Neural cell (in vitro differentiated cells): ENCODE measurements at regions not wholly inside any gene's neighbourhood (a gene's known extent, or its start where the extent isn't known, plus 50 kb on each side); places are given as distances from the start of the nearest gene placed in this dataset.
A peak's percentile ranks its signal among the peaks of the same experiment; 100 is the strongest.

Experiments used
- H2AFZ ChIP-seq: fragments of 200-600, 300-800 bp; sonication (generic), shearing (Covaris generic); 2 replicates; pipeline ENCODE4 v1.6.0; 2014; ENCODE audit warnings: low read depth, mild to moderate bottlenecking, antibody characterized with exemption, low read length, moderate library complexity
- H3F3A ChIP-seq: fragments of 200-600 bp; shearing (Covaris generic); 2 replicates; pipeline ENCODE4 v1.6.1; 2016; ENCODE audit warnings: mild to moderate bottlenecking, moderate library complexity, mixed read lengths, antibody characterized with exemption, low read length; ENCODE audit not compliant: insufficient read depth, poor library complexity, severe bottlenecking
- H3K27ac ChIP-seq: fragments of 200-600, 300-800 bp; sonication (generic), shearing (Covaris generic); 2 replicates; pipeline ENCODE4 v1.5.1; 2014; ENCODE audit warnings: mild to moderate bottlenecking, low read length, moderate library complexity
- H3K27me3 ChIP-seq: fragments of 300-800, 200-600 bp; sonication (generic), shearing (Covaris generic); 2 replicates; pipeline ENCODE4 v1.6.0; 2014; ENCODE audit warnings: mild to moderate bottlenecking, low read depth, low read length, moderate library complexity; ENCODE audit not compliant: insufficient read depth
- H3K36me3 ChIP-seq: fragments of 300-800, 200-600 bp; sonication (generic), shearing (Covaris generic); 2 replicates; pipeline ENCODE4 v1.5.1; 2014; ENCODE audit warnings: mild to moderate bottlenecking, antibody characterized with exemption, low read length, moderate library complexity; ENCODE audit not compliant: insufficient read depth
- H3K4me2 ChIP-seq: fragments of 300-800, 200-600 bp; sonication (generic), shearing (Covaris generic); 2 replicates; pipeline ENCODE4 v1.6.0; 2014; ENCODE audit warnings: mild to moderate bottlenecking, low read length
- H3K4me3 ChIP-seq: fragments of 300-800, 200-600 bp; sonication (generic), shearing (Covaris generic); 2 replicates; pipeline ENCODE4 v1.5.1; 2014; ENCODE audit warnings: mild to moderate bottlenecking, low read length, moderate library complexity
- H3K79me2 ChIP-seq: fragments of 200-600 bp; shearing (Covaris generic); replicated peaks from 2 replicates; pipeline ENCODE4 v1.6.0; 2014; ENCODE audit warnings: mild to moderate bottlenecking, low read length, moderate library complexity; ENCODE audit not compliant: insufficient read depth
- H3K9ac ChIP-seq: fragments of 300-800, 200-600 bp; sonication (generic), shearing (Covaris generic); 2 replicates; pipeline ENCODE4 v1.6.1; 2016; ENCODE audit warnings: mild to moderate bottlenecking, low read length, mixed read lengths
- H3K9me2 ChIP-seq: fragments of 200-600 bp; shearing (Covaris generic); 2 replicates; pipeline ENCODE4 v1.6.1; 2016; ENCODE audit warnings: mild to moderate bottlenecking, low read length, mixed read lengths; ENCODE audit not compliant: insufficient read depth
- H3K9me3 ChIP-seq: fragments of 200-600, 300-800 bp; sonication (generic), shearing (Covaris generic); 2 replicates; pipeline ENCODE4 v1.6.1; 2016; ENCODE audit warnings: mild to moderate bottlenecking, mixed run types, low read length, moderate library complexity, mixed read lengths
- H4K20me1 ChIP-seq: fragments of 200-600 bp; shearing (Covaris generic); 2 replicates; pipeline ENCODE4 v1.6.1; 2016; ENCODE audit warnings: mild to moderate bottlenecking, mixed run types; ENCODE audit not compliant: insufficient read depth
- EP300 ChIP-seq: fragments of 450-650 bp; conservative IDR thresholded peaks from 2 replicates; pipeline ENCODE4 v1.6.1; 2014; ENCODE audit warnings: antibody characterized with exemption, mild to moderate bottlenecking, moderate library complexity; ENCODE audit not compliant: poor library complexity, severe bottlenecking
- EZH2 ChIP-seq: fragments of 200-600, 300-800 bp; shearing (Covaris generic), sonication (generic); IDR thresholded peaks from 2 replicates; pipeline ENCODE4 v1.6.1; 2014; ENCODE audit warnings: antibody characterized with exemption, low read length, borderline replicate concordance, mild to moderate bottlenecking; ENCODE audit not compliant: insufficient read depth, poor library complexity, severe bottlenecking
- MXI1 ChIP-seq: fragments of 450-650 bp; conservative IDR thresholded peaks from 2 replicates; pipeline ENCODE4 v1.6.1; 2014; ENCODE audit warnings: antibody characterized with exemption, mild to moderate bottlenecking; ENCODE audit not compliant: poor library complexity, severe bottlenecking
- POLR2AphosphoS5 ChIP-seq: IDR thresholded peaks from 2 replicates; pipeline ENCODE4 v1.6.1; 2012
- RAD21 ChIP-seq: fragments of 450-650 bp; conservative IDR thresholded peaks from 2 replicates; pipeline ENCODE4 v1.6.1; 2014; ENCODE audit warnings: antibody characterized with exemption, mild to moderate bottlenecking, moderate library complexity
- SMC3 ChIP-seq: fragments of 450-650 bp; conservative IDR thresholded peaks from 2 replicates; pipeline ENCODE4 v1.6.1; 2014; ENCODE audit warnings: antibody characterized with exemption, mild to moderate bottlenecking, moderate library complexity; ENCODE audit not compliant: poor library complexity
- TAF1 ChIP-seq: IDR thresholded peaks from 2 replicates; pipeline ENCODE4 v1.6.1; 2012; ENCODE audit warnings: low read depth
- TF ChIP-seq, protein P1 (sequence below): fragments of 450-650 bp; IDR thresholded peaks from 2 replicates; pipeline ENCODE4 v1.5.1; 2014; ENCODE audit warnings: antibody characterized with exemption, mild to moderate bottlenecking, moderate library complexity; ENCODE audit not compliant: poor library complexity, severe bottlenecking
- TF ChIP-seq, protein P2 (sequence below): IDR thresholded peaks from 2 replicates; pipeline ENCODE4 v1.6.1; 2012; ENCODE audit warnings: borderline replicate concordance

DNA sequence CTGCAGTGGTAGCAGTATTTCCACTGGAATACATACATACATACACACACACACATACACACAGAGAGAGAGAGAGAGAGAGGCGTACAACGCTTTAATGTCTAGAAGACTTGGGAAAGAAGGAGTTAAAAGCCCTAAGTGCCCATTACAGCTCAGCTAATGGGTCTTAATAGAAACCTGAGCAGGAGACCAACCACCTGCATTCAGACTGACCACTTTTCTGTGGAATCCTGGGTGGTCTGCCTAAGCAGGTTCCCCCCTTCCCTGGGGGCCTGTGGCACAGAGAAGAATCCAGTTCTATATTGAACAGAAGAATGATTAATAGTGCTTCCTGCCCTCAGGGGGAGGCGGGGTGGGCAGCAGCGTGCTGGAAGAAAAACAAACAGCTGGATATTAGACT is 312.4 kb upstream of the PRKD1 start:
- peaks cover 21% of the 10 kb centered on the region for H3F3A ChIP-seq
- no peaks in the 10 kb centered on the region for H4K20me1 ChIP-seq
- H3K27me3 ChIP-seq, result no peaks in the 10 kb centered on the region
- no peaks in the 10 kb centered on the region for H3K9me2 ChIP-seq
- no peaks in the 10 kb centered on the region for H3K79me2 ChIP-seq
- no peaks in the 10 kb centered on the region for H3K9me3 ChIP-seq
- H3K27ac ChIP-seq, result peak overlapping the region; percentile 99
- peak overlapping the region; percentile 26 for H3K4me3 ChIP-seq
- H3K9ac ChIP-seq, result peak overlapping the region; percentile 77
- TF ChIP-seq POLR2AphosphoS5, result peak; percentile 60
- TF ChIP-seq RAD21, result no peak
- TF ChIP-seq, protein P1, sequence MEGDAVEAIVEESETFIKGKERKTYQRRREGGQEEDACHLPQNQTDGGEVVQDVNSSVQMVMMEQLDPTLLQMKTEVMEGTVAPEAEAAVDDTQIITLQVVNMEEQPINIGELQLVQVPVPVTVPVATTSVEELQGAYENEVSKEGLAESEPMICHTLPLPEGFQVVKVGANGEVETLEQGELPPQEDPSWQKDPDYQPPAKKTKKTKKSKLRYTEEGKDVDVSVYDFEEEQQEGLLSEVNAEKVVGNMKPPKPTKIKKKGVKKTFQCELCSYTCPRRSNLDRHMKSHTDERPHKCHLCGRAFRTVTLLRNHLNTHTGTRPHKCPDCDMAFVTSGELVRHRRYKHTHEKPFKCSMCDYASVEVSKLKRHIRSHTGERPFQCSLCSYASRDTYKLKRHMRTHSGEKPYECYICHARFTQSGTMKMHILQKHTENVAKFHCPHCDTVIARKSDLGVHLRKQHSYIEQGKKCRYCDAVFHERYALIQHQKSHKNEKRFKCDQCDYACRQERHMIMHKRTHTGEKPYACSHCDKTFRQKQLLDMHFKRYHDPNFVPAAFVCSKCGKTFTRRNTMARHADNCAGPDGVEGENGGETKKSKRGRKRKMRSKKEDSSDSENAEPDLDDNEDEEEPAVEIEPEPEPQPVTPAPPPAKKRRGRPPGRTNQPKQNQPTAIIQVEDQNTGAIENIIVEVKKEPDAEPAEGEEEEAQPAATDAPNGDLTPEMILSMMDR, result no peak
- no peak for TF ChIP-seq EZH2
- peak; percentile 62 for TF ChIP-seq EP300
- TF ChIP-seq, protein P2, sequence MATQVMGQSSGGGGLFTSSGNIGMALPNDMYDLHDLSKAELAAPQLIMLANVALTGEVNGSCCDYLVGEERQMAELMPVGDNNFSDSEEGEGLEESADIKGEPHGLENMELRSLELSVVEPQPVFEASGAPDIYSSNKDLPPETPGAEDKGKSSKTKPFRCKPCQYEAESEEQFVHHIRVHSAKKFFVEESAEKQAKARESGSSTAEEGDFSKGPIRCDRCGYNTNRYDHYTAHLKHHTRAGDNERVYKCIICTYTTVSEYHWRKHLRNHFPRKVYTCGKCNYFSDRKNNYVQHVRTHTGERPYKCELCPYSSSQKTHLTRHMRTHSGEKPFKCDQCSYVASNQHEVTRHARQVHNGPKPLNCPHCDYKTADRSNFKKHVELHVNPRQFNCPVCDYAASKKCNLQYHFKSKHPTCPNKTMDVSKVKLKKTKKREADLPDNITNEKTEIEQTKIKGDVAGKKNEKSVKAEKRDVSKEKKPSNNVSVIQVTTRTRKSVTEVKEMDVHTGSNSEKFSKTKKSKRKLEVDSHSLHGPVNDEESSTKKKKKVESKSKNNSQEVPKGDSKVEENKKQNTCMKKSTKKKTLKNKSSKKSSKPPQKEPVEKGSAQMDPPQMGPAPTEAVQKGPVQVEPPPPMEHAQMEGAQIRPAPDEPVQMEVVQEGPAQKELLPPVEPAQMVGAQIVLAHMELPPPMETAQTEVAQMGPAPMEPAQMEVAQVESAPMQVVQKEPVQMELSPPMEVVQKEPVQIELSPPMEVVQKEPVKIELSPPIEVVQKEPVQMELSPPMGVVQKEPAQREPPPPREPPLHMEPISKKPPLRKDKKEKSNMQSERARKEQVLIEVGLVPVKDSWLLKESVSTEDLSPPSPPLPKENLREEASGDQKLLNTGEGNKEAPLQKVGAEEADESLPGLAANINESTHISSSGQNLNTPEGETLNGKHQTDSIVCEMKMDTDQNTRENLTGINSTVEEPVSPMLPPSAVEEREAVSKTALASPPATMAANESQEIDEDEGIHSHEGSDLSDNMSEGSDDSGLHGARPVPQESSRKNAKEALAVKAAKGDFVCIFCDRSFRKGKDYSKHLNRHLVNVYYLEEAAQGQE, result peak; percentile 71
- H3K4me2 ChIP-seq, result no peak overlapping the region
- H3K36me3 ChIP-seq, result no peaks in the 10 kb centered on the region
- no peak overlapping the region for H2AFZ ChIP-seq

DNA sequence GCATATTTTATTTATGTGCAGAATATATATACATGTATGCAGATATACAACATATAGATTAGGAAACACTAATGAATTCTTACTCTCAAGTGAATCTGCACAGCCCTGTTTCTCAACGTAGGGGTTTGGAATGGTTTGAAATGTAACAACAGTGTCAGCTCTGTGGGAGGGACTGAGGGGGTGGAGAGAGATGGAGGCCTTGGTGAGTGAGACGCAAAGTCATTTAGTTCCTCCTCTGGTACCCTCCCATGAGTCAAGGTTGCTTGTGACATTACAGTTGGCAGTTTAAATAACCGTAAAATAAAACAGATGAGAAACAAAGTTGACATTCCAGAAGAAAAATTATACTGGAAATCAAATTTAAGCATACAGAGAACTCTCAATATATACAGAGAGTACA is 313.0 kb upstream of the PRKD1 start:
- H3F3A ChIP-seq, result peaks cover 21% of the 10 kb centered on the region
- TF ChIP-seq POLR2AphosphoS5 (peak; percentile 16), MXI1 (no peak)
- no peaks in the 10 kb centered on the region for H3K27me3 ChIP-seq
- peak overlapping the region; percentile 26 for H3K4me3 ChIP-seq
- no peaks in the 10 kb centered on the region for H3K79me2 ChIP-seq
- no peaks in the 10 kb centered on the region for H4K20me1 ChIP-seq
- H3K4me2 ChIP-seq, result no peak overlapping the region
- H3K27ac ChIP-seq, result peak overlapping the region; percentile 99
- H2AFZ ChIP-seq, result no peak overlapping the region
- H3K9me3 ChIP-seq, result no peaks in the 10 kb centered on the region
- peak overlapping the region; percentile 77 for H3K9ac ChIP-seq
- no peaks in the 10 kb centered on the region for H3K9me2 ChIP-seq
- no peaks in the 10 kb centered on the region for H3K36me3 ChIP-seq

DNA sequence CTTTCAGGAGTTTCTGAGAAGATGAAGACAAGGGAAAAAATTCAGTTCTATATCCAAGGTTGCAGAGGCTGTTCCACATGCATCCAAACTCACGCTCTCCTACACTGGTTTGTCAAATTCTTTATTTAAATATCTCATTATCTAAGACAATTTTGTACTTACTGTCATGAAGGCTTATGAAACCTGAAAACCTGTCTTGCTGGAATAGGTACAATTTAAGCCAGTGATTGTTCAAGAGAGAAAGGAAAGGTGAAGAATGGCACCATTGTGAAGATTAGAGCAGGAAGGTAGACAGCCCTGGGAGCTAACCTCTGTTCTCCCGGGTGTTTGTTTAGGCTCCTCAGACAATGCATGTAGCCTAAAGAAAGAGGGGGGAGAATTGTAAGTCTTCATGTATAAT is 315.1 kb upstream of the PRKD1 start:
- TF ChIP-seq EP300 (peak; percentile 92), POLR2AphosphoS5 (peak; percentile 64), RAD21 (peak; percentile 51), SMC3 (peak; percentile 38), TAF1 (no peak), EZH2 (no peak), MXI1 (no peak)
- TF ChIP-seq, protein P1, result no peak
- TF ChIP-seq, protein P2, result peak; percentile 83
- peaks cover 21% of the 10 kb centered on the region for H3F3A ChIP-seq
- peak overlapping the region; percentile 37 for H3K4me2 ChIP-seq

More for the DNA sequence above, 315.1 kb upstream of the PRKD1 start:
- no peaks in the 10 kb centered on the region for H3K27me3 ChIP-seq
- no peaks in the 10 kb centered on the region for H3K9me3 ChIP-seq
- no peaks in the 10 kb centered on the region for H3K36me3 ChIP-seq
- H3K9me2 ChIP-seq, result no peaks in the 10 kb centered on the region
- no peaks in the 10 kb centered on the region for H3K79me2 ChIP-seq
- peak overlapping the region; percentile 99 for H3K27ac ChIP-seq
- H2AFZ ChIP-seq, result no peak overlapping the region
- peak overlapping the region; percentile 54 for H3K4me3 ChIP-seq
- peak overlapping the region; percentile 77 for H3K9ac ChIP-seq
- H4K20me1 ChIP-seq, result no peaks in the 10 kb centered on the region
